HG03175 (cell line): ENCODE measurements at regions not wholly inside any gene's neighbourhood (a gene's known extent, or its start where the extent isn't known, plus 50 kb on each side); places are given as distances from the start of the nearest gene placed in this dataset.

Experiments
- ATAC-seq: cut with Tn5 transposase; IDR thresholded peaks from one replicate; pipeline ENCODE4 v1.9.1; 2021; ENCODE audit warnings: mild to moderate bottlenecking, moderate library complexity; ENCODE audit not compliant: unreplicated experiment

- ATAC-seq = no peak
Observed at GRCh38 chr9:120018550-120018949, 561.4 kb downstream of the CDK5RAP2 start.

- no peak for ATAC-seq
Observed at GRCh38 chr9:120018037-120018436, 561.9 kb downstream of the CDK5RAP2 start.

- no peak for ATAC-seq
Observed at GRCh38 chr9:120016231-120016630, 563.7 kb downstream of the CDK5RAP2 start.

DNA sequence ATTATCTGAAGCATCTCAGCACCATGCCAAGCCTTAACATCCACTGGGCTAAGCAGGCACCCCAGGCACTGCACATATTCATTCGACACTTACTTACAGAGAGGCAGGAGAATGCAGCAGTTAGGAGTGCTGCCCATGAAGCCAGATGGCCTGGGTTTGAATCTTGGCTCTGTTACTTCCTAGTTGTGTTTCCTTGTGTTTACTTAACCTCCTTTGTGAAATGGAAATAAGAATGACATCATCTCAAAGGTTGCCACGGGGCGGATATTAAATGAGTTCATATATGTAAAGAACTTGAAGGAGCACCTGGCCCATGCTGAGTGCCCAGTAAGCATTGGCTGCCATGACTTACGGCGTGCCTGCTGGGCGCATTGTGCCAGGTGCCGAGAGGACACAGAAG, 565.2 kb downstream of the CDK5RAP2 start:
- no peak for ATAC-seq

DNA sequence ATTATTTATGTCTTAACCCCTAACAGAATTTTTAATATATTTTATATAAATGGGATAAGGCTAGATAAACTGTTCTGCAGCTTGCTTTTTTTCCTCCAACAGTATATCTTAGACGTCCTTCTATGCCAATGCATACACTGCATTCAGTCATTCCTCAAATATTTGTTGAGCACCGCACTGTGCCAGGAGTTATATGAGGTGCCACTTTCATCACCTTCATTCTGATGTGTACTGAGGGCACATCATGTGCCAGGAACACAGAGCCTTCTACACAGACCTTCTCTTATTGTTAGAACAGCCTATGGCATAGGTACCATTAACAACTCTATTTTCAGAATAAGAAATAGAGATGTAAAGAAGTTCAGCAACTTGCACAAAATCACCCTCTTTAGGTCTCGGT, 570.1 kb downstream of the CDK5RAP2 start:
- no peak for ATAC-seq

- no peak for ATAC-seq
Observed at GRCh38 chr9:120001536-120001935, 578.4 kb downstream of the CDK5RAP2 start.

DNA sequence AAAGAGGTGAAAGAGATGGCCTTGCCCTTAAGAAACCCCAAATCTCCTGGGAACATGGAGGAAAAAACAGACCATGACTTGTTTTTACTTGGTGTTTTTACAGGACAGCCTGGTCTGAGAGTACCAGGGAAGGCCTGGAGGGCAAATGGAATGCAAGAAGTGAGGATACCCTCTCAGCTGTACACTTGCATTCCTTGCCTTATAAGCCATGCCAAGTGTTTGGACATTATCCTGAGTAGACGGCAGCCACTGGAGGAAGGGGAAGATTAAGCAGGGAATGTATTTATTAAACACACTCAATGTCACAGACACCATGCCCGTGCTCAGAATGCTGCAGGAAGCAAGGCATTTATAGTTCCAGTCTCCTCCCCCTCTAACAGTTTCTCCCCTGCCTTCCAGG, 581.4 kb downstream of the CDK5RAP2 start:
- ATAC-seq = no peak

GRCh38 chr9:119991797-119992196, 588.2 kb downstream of the CDK5RAP2 start:
- ATAC-seq = no peak

- ATAC-seq = no peak
Observed at GRCh38 chr9:119986713-119987112, 593.3 kb downstream of the CDK5RAP2 start.

- no peak for ATAC-seq
Observed at GRCh38 chr9:119986205-119986604, 593.8 kb downstream of the CDK5RAP2 start.

GRCh38 chr9:119974026-119974425, 604.8 kb upstream of the BRINP1 start:
- ATAC-seq = no peak

DNA sequence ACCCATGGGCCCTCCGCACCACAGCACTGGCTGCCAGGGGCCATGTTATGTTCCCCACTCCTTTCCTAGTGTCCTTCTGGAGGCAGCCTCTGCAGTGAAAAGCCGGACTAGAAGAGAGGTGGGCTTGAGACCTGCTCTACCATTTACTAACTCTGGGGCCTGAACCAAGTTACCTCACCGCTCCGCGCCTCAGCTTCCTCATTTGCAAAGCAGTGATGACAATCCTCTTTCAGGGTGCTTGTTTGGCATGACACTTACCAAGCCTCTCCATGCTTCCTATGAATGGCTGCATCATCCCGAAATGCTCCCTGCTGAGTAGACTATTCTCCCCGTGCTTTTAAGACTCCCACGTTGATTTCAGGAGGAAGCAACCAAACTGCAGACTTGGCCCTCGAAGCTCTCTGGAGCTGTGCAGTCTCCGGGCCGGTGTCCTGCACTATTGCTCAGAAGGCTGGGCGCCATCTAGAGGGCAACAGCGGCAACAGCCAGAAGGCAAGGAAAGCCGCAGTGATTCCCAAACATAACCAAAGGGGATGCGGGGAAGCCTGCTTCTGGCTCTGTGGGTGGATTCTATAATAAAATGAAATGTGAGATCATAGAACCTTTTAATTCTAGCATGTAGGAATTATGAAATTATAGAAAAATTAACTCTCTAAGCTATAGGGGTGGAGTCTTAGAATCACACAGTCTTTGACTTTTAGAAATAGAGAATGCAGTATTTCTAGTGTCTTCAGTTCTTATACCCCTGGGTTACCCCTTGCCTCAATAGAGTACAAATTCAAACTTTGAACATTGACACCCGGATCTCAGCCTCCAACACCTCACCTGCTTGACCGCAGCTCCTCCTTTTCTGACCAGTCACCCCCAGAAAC, 599.8 kb upstream of the BRINP1 start:
- ATAC-seq = peak; percentile 93

DNA sequence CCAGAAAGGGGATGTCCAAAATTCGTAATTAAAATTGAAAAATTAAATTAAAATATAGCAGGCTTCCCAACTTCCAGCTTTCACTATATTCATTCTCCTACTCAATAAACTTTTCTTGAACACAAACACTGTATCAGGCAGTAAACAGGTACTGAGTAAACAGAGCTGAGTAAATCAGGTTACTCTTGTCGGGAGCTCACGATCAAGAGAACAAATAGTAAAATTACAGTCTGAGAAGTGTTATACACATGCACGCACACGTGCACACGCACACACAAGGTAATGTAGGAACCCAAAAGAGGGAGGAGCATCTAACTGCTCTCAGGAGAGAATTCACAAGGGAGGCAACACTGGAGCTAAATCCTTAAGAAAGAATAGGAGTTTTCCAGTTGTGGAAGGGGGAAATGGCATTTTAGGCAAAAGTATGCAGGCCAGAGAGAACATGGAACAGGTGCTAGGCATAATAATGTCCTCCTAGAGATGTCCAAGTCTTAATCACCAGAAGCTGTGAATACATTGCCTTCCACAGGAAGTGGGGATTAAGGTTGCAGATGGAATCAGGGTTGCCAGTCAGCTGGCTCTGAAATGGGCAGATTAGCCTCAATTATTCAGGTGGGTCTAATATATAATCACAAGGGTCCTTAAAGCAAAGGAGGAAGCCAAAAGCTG, 598.8 kb upstream of the BRINP1 start:
- no peak for ATAC-seq

DNA sequence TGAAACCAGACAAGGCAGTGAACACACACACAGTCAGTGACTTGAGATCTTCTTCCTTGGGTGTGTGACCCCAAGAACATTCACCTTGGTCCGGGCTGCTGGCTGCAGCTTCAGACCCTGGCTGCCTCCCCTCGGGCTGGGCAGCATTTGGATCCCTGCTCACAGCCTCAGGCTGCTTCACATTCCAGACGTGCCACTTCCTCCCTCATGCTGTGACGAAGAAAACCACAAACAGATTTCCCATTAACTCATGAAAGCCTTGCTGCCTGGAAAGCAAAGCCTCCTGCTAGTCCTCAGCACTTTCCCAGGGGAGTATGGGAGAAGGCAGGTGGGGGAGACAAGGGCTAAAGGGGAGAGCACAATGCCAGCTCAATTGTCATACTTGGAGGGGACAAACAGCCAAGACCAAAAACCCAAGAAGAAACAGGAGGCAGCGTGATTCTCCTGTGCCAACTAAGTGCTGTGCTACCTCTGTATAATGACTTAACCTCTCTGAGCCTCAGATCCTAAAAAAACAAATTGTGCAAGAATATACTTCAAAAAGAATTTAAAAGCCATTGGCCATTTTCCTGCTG, 594.6 kb upstream of the BRINP1 start:
- ATAC-seq = no peak

- no peak for ATAC-seq
Observed at GRCh38 chr9:119963258-119963797, 594.1 kb upstream of the BRINP1 start.

GRCh38 chr9:119961774-119962424, 592.7 kb upstream of the BRINP1 start:
- no peak for ATAC-seq

GRCh38 chr9:119959846-119960545, 590.8 kb upstream of the BRINP1 start:
- ATAC-seq = no peak

- ATAC-seq = no peak
Observed at GRCh38 chr9:119956111-119956510, 586.9 kb upstream of the BRINP1 start.

DNA sequence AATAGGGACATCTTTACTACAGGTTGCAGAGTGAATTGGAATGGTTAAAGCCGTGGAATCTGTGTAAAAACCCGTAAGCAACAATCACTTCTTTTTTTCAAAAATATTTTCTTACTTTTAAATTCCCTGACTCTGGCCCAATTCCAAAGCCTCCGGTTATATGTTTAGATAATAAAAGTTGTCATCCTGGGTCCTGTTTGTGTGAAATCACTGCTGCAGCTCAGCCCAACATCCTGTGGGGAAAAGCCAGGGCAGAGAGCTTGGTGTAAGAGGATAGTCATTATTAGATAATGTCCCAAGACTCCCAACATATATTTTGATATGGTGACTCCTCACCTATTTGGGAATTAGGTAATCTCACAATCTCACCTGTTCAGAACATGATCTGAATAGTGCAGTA, 586.0 kb upstream of the BRINP1 start:
- no peak for ATAC-seq

DNA sequence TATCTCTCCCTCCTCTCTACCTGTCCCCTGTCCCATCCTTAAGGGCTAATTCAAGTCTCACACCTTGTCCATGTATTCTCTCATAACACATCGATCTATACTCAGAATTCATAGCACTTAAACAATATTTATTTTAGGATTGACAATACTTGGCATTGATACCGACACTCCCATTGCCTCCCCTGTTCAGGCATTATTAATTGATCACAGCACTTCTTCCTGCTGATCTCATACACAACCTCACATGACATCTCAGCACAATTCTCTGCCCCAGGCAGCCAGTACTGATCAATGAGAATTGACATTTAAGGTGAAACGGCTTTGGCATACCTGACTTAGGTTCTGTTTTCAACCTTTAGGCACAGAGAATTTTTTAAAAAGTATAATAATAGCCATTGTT, 582.4 kb upstream of the BRINP1 start:
- ATAC-seq = no peak

GRCh38 chr9:119951090-119951489, 581.9 kb upstream of the BRINP1 start:
- no peak for ATAC-seq
